Fibroblast of villous mesenchyme (primary cell): ENCODE measurements at regions not wholly inside any gene's neighbourhood (a gene's known extent, or its start where the extent isn't known, plus 50 kb on each side); places are given as distances from the start of the nearest gene placed in this dataset.

ENCODE experiments used
- DNase-seq: peaks from one replicate; pipeline ENCODE4 v3.0.0-alpha.2; 2010; ENCODE audit warnings: low read depth
- H3K4me3 ChIP-seq: 2 replicates; pipeline ENCODE4 v1.5.1; 2011; ENCODE audit warnings: low read depth, mild to moderate bottlenecking, low read length
- TF ChIP-seq, protein P1 (sequence below): IDR thresholded peaks from 2 replicates; pipeline ENCODE4 v1.5.1; 2012; ENCODE audit warnings: low read depth, mild to moderate bottlenecking, low read length; ENCODE audit not compliant: insufficient read depth

GRCh38 chr10:4568086-4568485 lies 257.9 kb upstream of the AKR1E2 start:
- H3K4me3 ChIP-seq, result no peak overlapping the region
- DNase-seq, result no peak
- TF ChIP-seq, protein P1, sequence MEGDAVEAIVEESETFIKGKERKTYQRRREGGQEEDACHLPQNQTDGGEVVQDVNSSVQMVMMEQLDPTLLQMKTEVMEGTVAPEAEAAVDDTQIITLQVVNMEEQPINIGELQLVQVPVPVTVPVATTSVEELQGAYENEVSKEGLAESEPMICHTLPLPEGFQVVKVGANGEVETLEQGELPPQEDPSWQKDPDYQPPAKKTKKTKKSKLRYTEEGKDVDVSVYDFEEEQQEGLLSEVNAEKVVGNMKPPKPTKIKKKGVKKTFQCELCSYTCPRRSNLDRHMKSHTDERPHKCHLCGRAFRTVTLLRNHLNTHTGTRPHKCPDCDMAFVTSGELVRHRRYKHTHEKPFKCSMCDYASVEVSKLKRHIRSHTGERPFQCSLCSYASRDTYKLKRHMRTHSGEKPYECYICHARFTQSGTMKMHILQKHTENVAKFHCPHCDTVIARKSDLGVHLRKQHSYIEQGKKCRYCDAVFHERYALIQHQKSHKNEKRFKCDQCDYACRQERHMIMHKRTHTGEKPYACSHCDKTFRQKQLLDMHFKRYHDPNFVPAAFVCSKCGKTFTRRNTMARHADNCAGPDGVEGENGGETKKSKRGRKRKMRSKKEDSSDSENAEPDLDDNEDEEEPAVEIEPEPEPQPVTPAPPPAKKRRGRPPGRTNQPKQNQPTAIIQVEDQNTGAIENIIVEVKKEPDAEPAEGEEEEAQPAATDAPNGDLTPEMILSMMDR, result no peak

DNA sequence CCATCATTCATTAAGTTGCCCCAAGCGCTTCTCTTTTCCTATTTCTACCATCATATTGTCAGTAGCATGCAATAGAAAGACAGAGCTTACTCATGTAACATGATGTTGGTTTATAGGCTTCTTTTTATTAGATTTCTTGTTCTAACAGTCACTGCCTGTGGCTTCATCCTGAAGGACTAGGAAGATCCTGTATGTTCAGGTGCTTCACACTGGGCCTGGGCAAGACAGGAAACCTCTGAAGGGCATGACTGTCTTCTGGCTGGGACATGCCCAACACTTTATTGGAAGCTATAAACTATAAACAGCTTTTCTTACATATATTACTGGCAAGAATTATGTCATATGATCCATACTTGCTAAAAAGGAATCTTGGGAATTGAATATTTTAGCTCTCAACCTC lies 258.4 kb upstream of the AKR1E2 start:
- no peak for DNase-seq
- TF ChIP-seq, protein P1, result no peak
- H3K4me3 ChIP-seq, result no peak overlapping the region

- DNase-seq, result no peak
- no peak overlapping the region for H3K4me3 ChIP-seq
These were observed 260.0 kb upstream of the AKR1E2 start for GRCh38 chr10:4566011-4566410.

GRCh38 chr10:4561296-4561695 lies 264.7 kb upstream of the AKR1E2 start:
- TF ChIP-seq, protein P1, result no peak
- DNase-seq, result no peak
- H3K4me3 ChIP-seq, result no peak overlapping the region

More at GRCh38 chr10:4566011-4566410, 260.0 kb upstream of the AKR1E2 start:
- TF ChIP-seq, protein P1, result no peak

DNA sequence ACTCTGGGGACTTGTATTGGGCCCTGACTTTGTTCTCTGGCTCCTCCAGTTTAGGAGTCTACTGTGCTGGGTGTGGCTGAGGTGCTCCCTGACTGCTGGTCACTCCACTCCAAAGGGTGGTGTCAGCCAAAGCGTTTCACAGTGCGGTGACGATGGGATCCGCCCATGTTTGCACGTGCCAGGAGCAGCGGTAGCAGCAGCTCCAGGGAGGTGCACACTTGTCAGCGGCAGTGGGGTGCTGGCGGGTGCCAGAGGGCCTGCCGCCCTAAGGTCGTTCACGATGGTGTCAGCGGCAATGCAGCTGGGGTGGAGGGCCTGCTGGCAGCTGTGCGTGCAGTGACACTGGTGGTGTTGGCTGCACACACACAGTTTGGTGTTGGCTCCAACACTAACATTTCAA lies 268.5 kb upstream of the AKR1E2 start:
- DNase-seq, result no peak
- H3K4me3 ChIP-seq, result no peak overlapping the region
- TF ChIP-seq, protein P1, result no peak

DNA sequence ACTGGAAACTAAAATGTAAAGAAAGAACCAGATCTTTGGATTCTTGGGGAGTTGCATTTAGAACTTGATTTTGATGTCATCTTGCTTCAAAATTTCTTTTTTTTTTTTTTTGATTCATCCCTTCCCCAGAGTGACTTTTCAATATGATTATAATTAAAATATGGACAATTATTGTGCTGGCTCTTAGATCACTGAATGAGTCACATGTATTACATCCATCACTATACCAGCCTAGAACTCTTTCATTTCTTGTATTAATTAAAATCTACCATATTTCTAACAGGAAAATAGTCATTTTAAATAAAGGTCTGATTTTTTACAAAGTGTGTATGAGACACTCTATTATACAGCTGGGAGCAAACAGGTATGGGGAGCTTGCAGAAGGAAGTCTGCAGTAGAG lies 269.5 kb upstream of the AKR1E2 start:
- DNase-seq, result no peak
- H3K4me3 ChIP-seq, result no peak overlapping the region
- TF ChIP-seq, protein P1, result no peak

DNA sequence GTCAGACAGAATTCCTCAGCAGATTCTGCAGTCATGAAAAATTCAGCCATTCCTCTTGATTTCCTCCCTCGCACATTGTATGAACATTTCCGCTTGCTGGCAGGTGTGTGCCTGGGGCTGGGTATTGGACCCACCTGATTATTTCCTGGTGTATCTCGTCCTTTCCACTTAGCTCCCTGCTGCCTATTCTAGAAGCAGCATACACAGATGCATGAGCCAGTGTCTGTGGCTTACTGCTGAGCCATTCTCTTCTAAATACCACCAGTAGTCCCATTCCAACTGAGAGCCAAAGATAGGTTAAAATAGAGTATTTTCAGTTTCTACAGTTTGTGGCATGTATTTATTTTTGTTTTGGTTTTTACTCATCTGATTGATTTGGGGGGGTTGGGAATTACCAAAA lies 270.1 kb upstream of the AKR1E2 start:
- TF ChIP-seq, protein P1, result no peak
- H3K4me3 ChIP-seq, result no peak overlapping the region
- DNase-seq, result no peak
